ENCODE measurements at regions not wholly inside any gene's neighbourhood (a gene's known extent, or its start where the extent isn't known, plus 50 kb on each side); places are given as distances from the start of the nearest gene placed in this dataset.

DNA sequence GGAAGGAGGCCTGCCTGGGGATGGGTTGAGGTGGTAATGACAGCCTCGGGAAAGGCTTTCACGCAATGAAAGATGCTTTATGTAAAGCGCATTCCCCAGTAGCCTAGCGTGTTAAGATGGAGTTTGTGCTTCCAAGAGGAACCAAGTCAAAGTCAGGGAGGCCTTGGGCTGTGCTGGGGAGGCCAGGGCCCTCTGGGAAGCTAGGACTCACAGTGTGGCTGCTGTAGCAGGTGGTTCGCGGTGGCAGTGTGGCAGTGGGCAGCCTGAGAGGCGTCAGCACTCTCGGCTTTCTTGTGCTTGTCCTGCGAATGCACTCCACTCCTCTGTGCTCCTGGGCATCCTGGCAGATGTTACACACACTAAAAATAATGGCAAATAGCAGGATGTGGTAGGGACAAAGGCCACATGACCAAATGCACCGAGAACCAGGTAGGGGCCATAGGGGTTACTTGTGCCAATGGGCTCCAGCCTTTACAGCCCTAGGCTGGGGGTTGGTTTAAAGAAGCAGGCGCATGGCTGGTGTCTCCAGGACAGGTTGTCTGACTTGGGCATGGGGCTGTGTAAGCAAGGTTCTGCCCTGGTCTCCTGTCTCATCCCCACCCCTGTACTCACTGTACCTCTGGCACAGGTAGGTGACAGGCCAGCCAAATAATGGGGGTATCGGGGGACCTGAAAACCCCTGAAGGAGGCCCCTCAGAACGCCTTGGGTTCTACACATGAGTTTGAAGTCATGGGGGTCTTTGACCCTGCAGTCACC is 154.4 kb upstream of the TWIST2 start:
- Histone ChIP-seq H3K4me3 (ENCODE audit: control extremely low read depth in 1 of 5, extremely low read depth in 1 of 5, insufficient read depth in 1 of 5, low read depth in 2 of 5, low read length in 4 of 5) (no peak overlapping the region), H3K79me2 (ENCODE audit: control insufficient read depth, insufficient read depth, low read length) (no peaks in the 10 kb centered on the region), H3K9me3 (ENCODE audit: control extremely low read depth in 1 of 3, control insufficient read depth in 2 of 3, insufficient read depth in 1 of 3, low read length in 2 of 3) (no peaks in the 10 kb centered on the region), H3K27me3 (replicated peaks in 1 of 4; ENCODE audit: control extremely low read depth in 1 of 4, control insufficient read depth in 3 of 4, insufficient read depth in 4 of 4, low read length in 3 of 4) (no peaks in the 10 kb centered on the region), H3K9ac (ENCODE audit: low read length) (no peak overlapping the region), H3K36me3 (replicated peaks in 1 of 2; ENCODE audit: control extremely low read depth in 1 of 2, control insufficient read depth in 1 of 2, extremely low read depth in 1 of 2, insufficient read depth in 2 of 2, low read length in 1 of 2) (no peaks in the 10 kb centered on the region), H4K20me1 (ENCODE audit: control insufficient read depth, insufficient read depth, low read length, poor library complexity, severe bottlenecking) (no peaks in the 10 kb centered on the region), H2AFZ (ENCODE audit: insufficient read depth, low read depth, low read length, poor library complexity, severe bottlenecking) (no peak overlapping the region), H3K27ac (ENCODE audit: low read length in 2 of 2) (no peak overlapping the region), H3K4me1 (ENCODE audit: control insufficient read depth in 2 of 2, insufficient read depth in 2 of 2, low read length in 2 of 2) (no peaks in the 10 kb centered on the region), H3K4me2 (replicated peaks; ENCODE audit: low read depth, low read length, poor library complexity, severe bottlenecking) (no peak overlapping the region)
- WGBS (ENCODE audit: insufficient coverage) = 92% methylated on average over 9 of the region's 13 CpGs
- intact Hi-C loops (cut with micrococcal nuclease) = no loop called here
- ChIA-PET CTCF (no interaction called here), POLR2A (no interaction called here)
- H3K27ac Mint-ChIP-seq = no peak overlapping the region
- H3K4me1 Mint-ChIP-seq = no peaks in the 10 kb centered on the region
- no peaks in the 10 kb centered on the region for H3K9me3 Mint-ChIP-seq (ENCODE audit: insufficient read depth)
- ATAC-seq (ENCODE audit: low read depth) (no peak), DNase-seq (no peak)
- no peak overlapping the region for H3K4me3 Mint-ChIP-seq
- H3K27me3 Mint-ChIP-seq = peaks cover under 1% of the 10 kb centered on the region
- no peak for TF ChIP-seq EZH2 (IDR thresholded peaks at IDR 0.05; ENCODE audit: borderline replicate concordance, insufficient read depth, low read depth, low read length, poor library complexity, severe bottlenecking)
- TF ChIP-seq, protein P1, sequence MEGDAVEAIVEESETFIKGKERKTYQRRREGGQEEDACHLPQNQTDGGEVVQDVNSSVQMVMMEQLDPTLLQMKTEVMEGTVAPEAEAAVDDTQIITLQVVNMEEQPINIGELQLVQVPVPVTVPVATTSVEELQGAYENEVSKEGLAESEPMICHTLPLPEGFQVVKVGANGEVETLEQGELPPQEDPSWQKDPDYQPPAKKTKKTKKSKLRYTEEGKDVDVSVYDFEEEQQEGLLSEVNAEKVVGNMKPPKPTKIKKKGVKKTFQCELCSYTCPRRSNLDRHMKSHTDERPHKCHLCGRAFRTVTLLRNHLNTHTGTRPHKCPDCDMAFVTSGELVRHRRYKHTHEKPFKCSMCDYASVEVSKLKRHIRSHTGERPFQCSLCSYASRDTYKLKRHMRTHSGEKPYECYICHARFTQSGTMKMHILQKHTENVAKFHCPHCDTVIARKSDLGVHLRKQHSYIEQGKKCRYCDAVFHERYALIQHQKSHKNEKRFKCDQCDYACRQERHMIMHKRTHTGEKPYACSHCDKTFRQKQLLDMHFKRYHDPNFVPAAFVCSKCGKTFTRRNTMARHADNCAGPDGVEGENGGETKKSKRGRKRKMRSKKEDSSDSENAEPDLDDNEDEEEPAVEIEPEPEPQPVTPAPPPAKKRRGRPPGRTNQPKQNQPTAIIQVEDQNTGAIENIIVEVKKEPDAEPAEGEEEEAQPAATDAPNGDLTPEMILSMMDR (IDR thresholded peaks at IDR 0.05) = no peak

DNA sequence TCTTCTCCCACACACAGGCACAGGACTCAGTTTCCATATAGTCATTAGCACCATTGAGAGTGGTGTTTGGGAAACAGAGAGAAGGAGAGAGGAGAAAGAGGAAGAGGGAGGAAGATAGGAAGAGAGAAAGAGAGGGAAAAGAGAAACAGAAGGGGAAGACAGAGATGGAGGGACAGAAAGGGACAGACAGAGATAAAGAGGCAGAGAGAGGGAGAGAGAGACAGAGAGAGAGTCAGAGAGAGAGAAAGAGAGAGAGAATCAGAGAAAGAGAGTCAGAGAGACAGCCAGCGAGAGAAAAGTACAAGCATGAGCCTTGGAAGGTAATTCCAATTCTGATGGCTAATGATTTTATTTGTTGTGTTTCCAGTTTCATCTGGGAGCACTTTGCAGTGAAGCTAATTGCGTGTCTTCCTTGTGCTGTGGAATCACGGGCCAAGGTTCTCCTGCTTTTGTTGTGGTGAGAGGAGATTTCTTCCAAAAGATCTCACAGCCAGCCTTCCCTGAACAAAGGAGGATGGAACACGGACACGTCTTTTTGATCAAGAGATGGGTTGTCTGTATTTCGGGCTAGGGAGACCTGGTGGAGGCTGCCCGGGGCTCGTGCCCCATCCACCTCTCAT is 153.6 kb upstream of the TWIST2 start:
- H3K9ac ChIP-seq (ENCODE audit: low read length) = no peak overlapping the region
- H3K79me2 ChIP-seq (ENCODE audit: control insufficient read depth, insufficient read depth, low read length) = no peaks in the 10 kb centered on the region
- H3K4me3 ChIP-seq (ENCODE audit: control extremely low read depth in 1 of 5, extremely low read depth in 1 of 5, insufficient read depth in 1 of 5, low read depth in 2 of 5, low read length in 4 of 5) = no peak overlapping the region
- WGBS (ENCODE audit: insufficient coverage) = 84% methylated on average over 3 of the region's 8 CpGs
- no peaks in the 10 kb centered on the region for H3K9me3 ChIP-seq (ENCODE audit: control extremely low read depth in 1 of 3, control insufficient read depth in 2 of 3, insufficient read depth in 1 of 3, low read length in 2 of 3)
- H3K4me1 Mint-ChIP-seq = no peaks in the 10 kb centered on the region
- no peaks in the 10 kb centered on the region for H3K9me3 Mint-ChIP-seq (ENCODE audit: insufficient read depth)
- ChIA-PET CTCF (no interaction called here), POLR2A (no interaction called here)
- intact Hi-C loops (cut with micrococcal nuclease) = no loop called here
- DNase-seq (no peak), ATAC-seq (ENCODE audit: low read depth) (no peak)
- no peaks in the 10 kb centered on the region for H3K27me3 ChIP-seq (replicated peaks in 1 of 4; ENCODE audit: control extremely low read depth in 1 of 4, control insufficient read depth in 3 of 4, insufficient read depth in 4 of 4, low read length in 3 of 4)
- H2AFZ ChIP-seq (ENCODE audit: insufficient read depth, low read depth, low read length, poor library complexity, severe bottlenecking) = no peak overlapping the region
- no peaks in the 10 kb centered on the region for H3K27me3 Mint-ChIP-seq
- no peak overlapping the region for H3K4me3 Mint-ChIP-seq
- TF ChIP-seq, protein P1 (IDR thresholded peaks at IDR 0.05) = no peak
- TF ChIP-seq EZH2 (IDR thresholded peaks at IDR 0.05; ENCODE audit: borderline replicate concordance, insufficient read depth, low read depth, low read length, poor library complexity, severe bottlenecking) = no peak
- no peaks in the 10 kb centered on the region for H4K20me1 ChIP-seq (ENCODE audit: control insufficient read depth, insufficient read depth, low read length, poor library complexity, severe bottlenecking)
- no peaks in the 10 kb centered on the region for H3K4me1 ChIP-seq (ENCODE audit: control insufficient read depth in 2 of 2, insufficient read depth in 2 of 2, low read length in 2 of 2)
- no peak overlapping the region for H3K4me2 ChIP-seq (replicated peaks; ENCODE audit: low read depth, low read length, poor library complexity, severe bottlenecking)
- H3K36me3 ChIP-seq (replicated peaks in 1 of 2; ENCODE audit: control extremely low read depth in 1 of 2, control insufficient read depth in 1 of 2, extremely low read depth in 1 of 2, insufficient read depth in 2 of 2, low read length in 1 of 2) = no peaks in the 10 kb centered on the region
- H3K27ac Mint-ChIP-seq = no peak overlapping the region
- H3K27ac ChIP-seq (ENCODE audit: low read length in 2 of 2) = no peak overlapping the region

Data from B cell (primary cell).